HG02588 (cell line): ENCODE measurements at regions not wholly inside any gene's neighbourhood (a gene's known extent, or its start where the extent isn't known, plus 50 kb on each side); places are given as distances from the start of the nearest gene placed in this dataset.

Experiments
- ATAC-seq: cut with Tn5 transposase; IDR thresholded peaks from one replicate; pipeline ENCODE4 v1.9.1; 2021; ENCODE audit warnings: mild to moderate bottlenecking, moderate library complexity; ENCODE audit not compliant: unreplicated experiment

- ATAC-seq: no peak
These were observed 448.0 kb upstream of the FAT3 start for GRCh38 chr11:91776655-91777054.

GRCh38 chr11:91773090-91773489 lies 451.5 kb upstream of the FAT3 start:
- ATAC-seq: no peak

GRCh38 chr11:91771961-91772360 lies 452.7 kb upstream of the FAT3 start:
- ATAC-seq: no peak

GRCh38 chr11:91768783-91769182 lies 455.8 kb upstream of the FAT3 start:
- no peak for ATAC-seq

GRCh38 chr11:91763331-91763730 lies 461.3 kb upstream of the FAT3 start:
- no peak for ATAC-seq

- no peak for ATAC-seq
These were observed 463.1 kb upstream of the FAT3 start for GRCh38 chr11:91761406-91762025.

GRCh38 chr11:91756829-91757480 lies 467.7 kb upstream of the FAT3 start:
- ATAC-seq: no peak

GRCh38 chr11:91755951-91756707 lies 468.5 kb upstream of the FAT3 start:
- no peak for ATAC-seq

- no peak for ATAC-seq
These were observed 469.1 kb upstream of the FAT3 start for GRCh38 chr11:91755526-91755925.

- ATAC-seq: no peak
These were observed 475.4 kb upstream of the FAT3 start for GRCh38 chr11:91749251-91749650.

GRCh38 chr11:91742155-91742554 lies 482.5 kb upstream of the FAT3 start:
- ATAC-seq: no peak

GRCh38 chr11:91731051-91731450 lies 493.6 kb upstream of the FAT3 start:
- ATAC-seq: no peak

GRCh38 chr11:91730620-91731019 lies 494.0 kb upstream of the FAT3 start:
- ATAC-seq: no peak

- no peak for ATAC-seq
These were observed 494.6 kb upstream of the FAT3 start for GRCh38 chr11:91730057-91730456.

GRCh38 chr11:91717169-91717568 lies 507.4 kb upstream of the FAT3 start:
- ATAC-seq: no peak

- no peak for ATAC-seq
These were observed 516.8 kb upstream of the FAT3 start for GRCh38 chr11:91707652-91708482.

- no peak for ATAC-seq
These were observed 521.6 kb upstream of the FAT3 start for GRCh38 chr11:91703042-91703441.

- ATAC-seq: no peak
These were observed 523.8 kb upstream of the FAT3 start for GRCh38 chr11:91700854-91701253.

- no peak for ATAC-seq
These were observed 525.8 kb upstream of the FAT3 start for GRCh38 chr11:91698845-91699244.

- no peak for ATAC-seq
These were observed 530.3 kb upstream of the FAT3 start for GRCh38 chr11:91694331-91694730.

GRCh38 chr11:91691872-91692271 lies 532.7 kb upstream of the FAT3 start:
- no peak for ATAC-seq
